MM.1S (cell line): ENCODE measurements at regions not wholly inside any gene's neighbourhood (a gene's known extent, or its start where the extent isn't known, plus 50 kb on each side); places are given as distances from the start of the nearest gene placed in this dataset.

Source experiments
- EZH2 ChIP-seq: fragments of 300-600 bp; sonication (generic); optimal IDR thresholded peaks from 2 replicates; pipeline ENCODE3; 2017; ENCODE audit warnings: low read depth, mild to moderate bottlenecking, antibody characterized with exemption, low read length, mixed read lengths
- EZH2phosphoT487 ChIP-seq: fragments of 300-600 bp; sonication (generic); IDR thresholded peaks from 2 replicates; pipeline ENCODE4 v1.6.1; 2018; ENCODE audit warnings: antibody characterized with exemption, low read length
- TF ChIP-seq, protein P1 (sequence below): fragments of 300-600 bp; sonication (generic); IDR thresholded peaks from 2 replicates; pipeline ENCODE4 v1.5.1; 2016; ENCODE audit warnings: antibody characterized with exemption, low read length, mixed read lengths

- TF ChIP-seq, protein P1, sequence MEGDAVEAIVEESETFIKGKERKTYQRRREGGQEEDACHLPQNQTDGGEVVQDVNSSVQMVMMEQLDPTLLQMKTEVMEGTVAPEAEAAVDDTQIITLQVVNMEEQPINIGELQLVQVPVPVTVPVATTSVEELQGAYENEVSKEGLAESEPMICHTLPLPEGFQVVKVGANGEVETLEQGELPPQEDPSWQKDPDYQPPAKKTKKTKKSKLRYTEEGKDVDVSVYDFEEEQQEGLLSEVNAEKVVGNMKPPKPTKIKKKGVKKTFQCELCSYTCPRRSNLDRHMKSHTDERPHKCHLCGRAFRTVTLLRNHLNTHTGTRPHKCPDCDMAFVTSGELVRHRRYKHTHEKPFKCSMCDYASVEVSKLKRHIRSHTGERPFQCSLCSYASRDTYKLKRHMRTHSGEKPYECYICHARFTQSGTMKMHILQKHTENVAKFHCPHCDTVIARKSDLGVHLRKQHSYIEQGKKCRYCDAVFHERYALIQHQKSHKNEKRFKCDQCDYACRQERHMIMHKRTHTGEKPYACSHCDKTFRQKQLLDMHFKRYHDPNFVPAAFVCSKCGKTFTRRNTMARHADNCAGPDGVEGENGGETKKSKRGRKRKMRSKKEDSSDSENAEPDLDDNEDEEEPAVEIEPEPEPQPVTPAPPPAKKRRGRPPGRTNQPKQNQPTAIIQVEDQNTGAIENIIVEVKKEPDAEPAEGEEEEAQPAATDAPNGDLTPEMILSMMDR, result no peak
- TF ChIP-seq EZH2, result no peak
- no peak for TF ChIP-seq EZH2phosphoT487
These were observed 165.4 kb upstream of the RAI14 start for GRCh38 chr5:34490506-34491250.
